ENCODE measurements at regions not wholly inside any gene's neighbourhood (a gene's known extent, or its start where the extent isn't known, plus 50 kb on each side); places are given as distances from the start of the nearest gene placed in this dataset.
"Not testable (repeated sequence)": the region's sequence is repeated elsewhere in the genome, so short reads cannot be mapped to it uniquely, and the experiment has no call there.

DNA sequence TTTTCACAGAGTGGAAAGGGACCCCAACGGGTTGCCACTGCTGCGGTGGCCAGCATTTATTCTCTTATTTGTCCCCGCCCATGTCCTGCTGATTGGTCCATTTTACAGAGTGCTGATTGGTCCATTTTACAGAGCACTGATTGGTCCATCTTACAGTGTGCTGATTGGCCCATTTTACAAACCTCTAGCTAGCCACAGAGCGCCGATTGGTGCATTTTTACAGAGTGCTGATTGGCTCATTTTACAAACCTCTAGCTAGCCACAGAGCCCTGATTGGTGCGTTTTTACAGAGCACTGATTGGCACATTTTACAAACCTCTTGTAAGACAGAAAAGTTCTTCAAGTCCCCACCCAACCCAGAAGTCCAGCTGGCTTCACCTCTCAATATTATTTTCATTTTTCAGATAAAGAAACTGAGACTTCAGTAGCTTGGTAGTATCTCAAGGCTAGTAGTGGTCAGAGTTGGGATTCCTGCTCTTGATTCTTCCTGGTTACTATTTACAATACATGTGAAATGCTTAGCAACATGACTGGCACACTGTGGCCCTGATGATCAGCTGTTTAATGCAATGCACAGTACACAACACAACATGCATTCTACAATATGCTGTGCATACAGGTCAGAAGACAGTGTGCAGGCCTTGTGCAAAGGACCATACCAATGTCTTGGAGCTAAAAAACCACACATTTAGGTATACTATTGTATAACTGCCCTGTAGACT, 63.6 kb upstream of the BOD1 start:
- Mint-ChIP-seq H3K36me3 (ENCODE audit: low read depth) (no peaks in the 10 kb centered on the region), H3K9me3 (peaks cover 6% of the 10 kb centered on the region), H3K27ac (no peak overlapping the region), H3K4me3 (no peak overlapping the region), H3K4me1 (ENCODE audit: low read depth) (no peaks in the 10 kb centered on the region), H3K27me3 (no peaks in the 10 kb centered on the region)
- intact Hi-C loops (cut with micrococcal nuclease), result no loop called here

- Mint-ChIP-seq H3K27me3 (no peaks in the 10 kb centered on the region), H3K4me3 (no peak overlapping the region), H3K27ac (no peak overlapping the region), H3K9me3 (peaks cover 6% of the 10 kb centered on the region), H3K4me1 (ENCODE audit: low read depth) (peaks cover 4% of the 10 kb centered on the region), H3K36me3 (ENCODE audit: low read depth) (no peaks in the 10 kb centered on the region)
- intact Hi-C loops (cut with micrococcal nuclease), result no loop called here
These were observed 64.3 kb upstream of the BOD1 start for GRCh38 chr5:173680660-173681242.

- intact Hi-C loops (cut with micrococcal nuclease), result no loop called here
- Mint-ChIP-seq H3K27ac (no peak overlapping the region), H3K27me3 (peaks cover 3% of the 10 kb centered on the region), H3K4me1 (ENCODE audit: low read depth) (peaks cover 5% of the 10 kb centered on the region), H3K9me3 (peaks cover 6% of the 10 kb centered on the region), H3K36me3 (ENCODE audit: low read depth) (no peaks in the 10 kb centered on the region), H3K4me3 (no peak overlapping the region)
These were observed 65.9 kb upstream of the BOD1 start for GRCh38 chr5:173682313-173682712.

DNA sequence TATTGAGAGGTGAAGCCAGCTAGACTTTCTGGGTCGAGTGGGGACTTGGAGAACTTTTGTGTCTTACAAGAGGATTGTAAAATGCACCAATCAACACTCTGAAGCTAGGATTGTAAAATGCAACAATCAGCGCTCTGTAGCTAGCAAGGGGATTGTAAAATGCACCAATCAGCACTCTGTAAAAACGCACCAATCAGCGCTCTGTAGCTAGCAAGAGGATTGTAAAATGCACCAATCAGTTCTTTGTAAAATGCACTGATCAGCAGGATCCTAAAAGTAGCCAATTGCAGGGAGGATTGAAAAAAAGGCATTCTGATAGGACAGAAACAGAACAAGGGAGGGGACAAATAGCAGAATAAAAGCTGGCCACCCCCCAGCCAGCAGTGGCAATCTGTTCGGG, 68.1 kb upstream of the BOD1 start:
- H3K4me1 Mint-ChIP-seq (ENCODE audit: low read depth); H3K9me3 Mint-ChIP-seq; H3K27me3 Mint-ChIP-seq; H3K36me3 Mint-ChIP-seq (ENCODE audit: low read depth); intact Hi-C loops (cut with micrococcal nuclease); H3K4me3 Mint-ChIP-seq; H3K27ac Mint-ChIP-seq: not testable (repeated sequence)

- H3K27me3 Mint-ChIP-seq, result peaks cover 3% of the 10 kb centered on the region
- H3K36me3 Mint-ChIP-seq (ENCODE audit: low read depth), result no peaks in the 10 kb centered on the region
- intact Hi-C loops (cut with micrococcal nuclease), result no loop called here
- peaks cover 16% of the 10 kb centered on the region for H3K4me1 Mint-ChIP-seq (ENCODE audit: low read depth)
- H3K27ac Mint-ChIP-seq, result no peak overlapping the region
- no peak overlapping the region for H3K4me3 Mint-ChIP-seq
- peaks cover 6% of the 10 kb centered on the region for H3K9me3 Mint-ChIP-seq
These were observed 70.5 kb upstream of the BOD1 start for GRCh38 chr5:173686950-173687349.

- no peak overlapping the region for H3K4me3 Mint-ChIP-seq
- H3K4me1 Mint-ChIP-seq (ENCODE audit: low read depth), result peaks cover 16% of the 10 kb centered on the region
- H3K27ac Mint-ChIP-seq, result no peak overlapping the region
- peaks cover 3% of the 10 kb centered on the region for H3K27me3 Mint-ChIP-seq
- intact Hi-C loops (cut with micrococcal nuclease), result no loop called here
- no peaks in the 10 kb centered on the region for H3K36me3 Mint-ChIP-seq (ENCODE audit: low read depth)
- H3K9me3 Mint-ChIP-seq, result peaks cover 11% of the 10 kb centered on the region
These were observed 72.3 kb upstream of the BOD1 start for GRCh38 chr5:173688703-173689102.

DNA sequence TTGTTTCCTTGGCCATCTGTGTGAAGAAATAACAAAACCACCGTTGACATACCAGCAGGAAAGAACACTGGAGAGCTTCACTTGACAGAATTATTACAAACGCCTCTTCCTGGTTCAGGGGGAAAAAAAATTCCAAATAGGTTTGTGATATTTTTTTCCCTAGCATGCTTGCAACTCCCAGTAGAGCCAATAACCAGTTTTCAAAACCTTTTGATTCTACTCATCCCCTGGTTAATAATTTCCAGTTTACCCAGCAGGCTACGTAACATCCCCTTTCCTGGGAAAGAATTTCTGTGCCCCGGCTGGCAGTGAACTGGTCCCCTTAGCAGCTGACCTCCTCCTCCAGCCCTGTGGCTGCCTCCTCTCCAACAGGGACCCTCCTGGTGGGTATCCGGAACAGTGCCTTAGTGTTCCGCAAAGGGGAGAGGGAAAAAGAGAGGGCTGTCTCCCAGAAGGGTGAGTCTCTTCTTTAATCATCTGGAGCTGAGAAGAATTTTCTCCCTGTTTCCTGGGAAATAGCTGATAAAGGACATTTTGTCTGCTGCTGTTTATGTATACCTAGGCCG, 72.8 kb upstream of the BOD1 start:
- peaks cover 16% of the 10 kb centered on the region for H3K4me1 Mint-ChIP-seq (ENCODE audit: low read depth)
- no peaks in the 10 kb centered on the region for H3K36me3 Mint-ChIP-seq (ENCODE audit: low read depth)
- peaks cover 13% of the 10 kb centered on the region for H3K9me3 Mint-ChIP-seq
- no peak overlapping the region for H3K4me3 Mint-ChIP-seq
- no peak overlapping the region for H3K27ac Mint-ChIP-seq
- peaks cover 3% of the 10 kb centered on the region for H3K27me3 Mint-ChIP-seq
- intact Hi-C loops (cut with micrococcal nuclease), result no loop called here

DNA sequence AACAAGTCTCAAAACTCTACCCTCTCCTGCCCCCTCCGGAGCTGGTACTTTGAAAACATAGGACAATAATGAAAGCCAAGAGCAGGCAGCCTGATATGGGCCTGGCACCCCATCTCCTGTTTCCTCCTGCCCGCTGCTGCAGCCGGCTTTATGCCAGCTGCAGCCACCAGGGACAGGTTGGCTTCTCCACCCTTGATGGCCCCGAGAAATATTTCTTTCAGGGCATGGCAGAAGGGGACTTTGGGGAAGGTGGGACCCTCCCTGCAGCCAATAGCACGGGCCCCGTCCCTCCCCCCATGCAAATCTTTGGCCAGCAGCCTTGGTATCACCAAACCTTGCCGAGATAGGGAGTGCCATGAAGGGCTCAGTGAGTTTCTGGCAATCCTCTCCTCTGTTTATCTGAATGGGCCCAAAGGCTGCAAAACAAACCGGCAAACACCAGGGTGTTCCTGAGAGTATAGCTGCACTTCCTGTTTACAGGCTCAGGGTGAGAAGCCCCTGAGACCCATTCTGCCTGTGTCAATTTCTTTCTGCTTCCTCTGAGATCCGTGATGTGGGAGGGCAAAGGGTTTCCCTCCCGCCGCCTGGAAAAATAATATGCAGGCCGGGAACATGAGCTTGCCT, 73.4 kb upstream of the BOD1 start:
- Mint-ChIP-seq H3K4me3 (no peak overlapping the region), H3K4me1 (ENCODE audit: low read depth) (peaks cover 16% of the 10 kb centered on the region), H3K36me3 (ENCODE audit: low read depth) (no peaks in the 10 kb centered on the region), H3K27ac (no peak overlapping the region), H3K27me3 (peaks cover 3% of the 10 kb centered on the region), H3K9me3 (peaks cover 8% of the 10 kb centered on the region)
- intact Hi-C loops (cut with micrococcal nuclease), result no loop called here

DNA sequence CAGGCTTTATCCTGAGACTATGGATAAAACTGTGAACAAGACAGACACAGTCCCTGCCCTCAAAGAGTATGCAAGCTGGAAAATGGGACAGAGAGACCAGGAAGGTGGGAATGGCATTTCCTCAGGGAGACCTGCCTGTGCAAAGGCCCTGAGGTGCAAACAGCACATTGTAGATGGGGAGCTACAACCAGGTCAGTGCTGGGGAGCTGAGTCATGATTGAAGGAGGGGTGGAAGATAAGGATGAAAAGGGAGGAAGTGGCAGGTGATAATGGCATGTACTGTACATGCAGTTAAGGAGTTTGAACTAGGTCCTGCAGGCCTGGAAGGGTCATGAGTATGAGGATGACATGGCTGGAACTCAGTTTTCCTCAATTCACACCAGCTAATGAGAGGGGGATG, 75.5 kb upstream of the BOD1 start:
- H3K4me3 Mint-ChIP-seq, result no peak overlapping the region
- no peaks in the 10 kb centered on the region for H3K36me3 Mint-ChIP-seq (ENCODE audit: low read depth)
- H3K27ac Mint-ChIP-seq, result no peak overlapping the region
- no peaks in the 10 kb centered on the region for H3K27me3 Mint-ChIP-seq
- intact Hi-C loops (cut with micrococcal nuclease), result no loop called here
- H3K9me3 Mint-ChIP-seq, result peaks cover 7% of the 10 kb centered on the region
- peaks cover 11% of the 10 kb centered on the region for H3K4me1 Mint-ChIP-seq (ENCODE audit: low read depth)

DNA sequence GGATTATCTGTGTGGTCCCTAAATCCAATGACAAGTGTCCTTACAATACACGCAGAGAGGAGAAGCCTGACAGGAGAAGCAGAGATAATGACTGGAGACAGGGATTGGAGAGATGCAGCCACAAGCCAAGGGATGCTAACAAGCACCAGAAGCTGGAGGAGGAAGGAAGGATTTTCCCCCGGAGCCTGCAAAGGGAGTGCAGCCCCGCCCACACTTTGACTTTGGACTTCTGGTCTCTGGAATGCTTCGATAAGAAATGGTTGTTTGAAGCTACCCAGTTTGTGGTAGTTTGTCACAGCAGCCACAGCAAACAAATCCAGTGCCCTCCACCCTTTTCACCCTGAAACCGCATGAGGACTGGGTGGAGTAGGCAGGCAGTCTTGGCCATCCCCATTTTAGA, 77.2 kb upstream of the BOD1 start:
- Mint-ChIP-seq H3K36me3 (ENCODE audit: low read depth) (no peaks in the 10 kb centered on the region), H3K27me3 (no peaks in the 10 kb centered on the region), H3K27ac (no peak overlapping the region), H3K4me3 (no peak overlapping the region), H3K9me3 (peaks cover 7% of the 10 kb centered on the region), H3K4me1 (ENCODE audit: low read depth) (peaks cover 10% of the 10 kb centered on the region)
- intact Hi-C loops (cut with micrococcal nuclease), result no loop called here

GRCh38 chr5:173696216-173696615, 79.8 kb upstream of the BOD1 start:
- Mint-ChIP-seq H3K4me3 (no peak overlapping the region), H3K4me1 (ENCODE audit: low read depth) (no peaks in the 10 kb centered on the region), H3K27ac (no peak overlapping the region), H3K9me3 (peaks cover 7% of the 10 kb centered on the region), H3K36me3 (ENCODE audit: low read depth) (no peaks in the 10 kb centered on the region), H3K27me3 (no peaks in the 10 kb centered on the region)
- intact Hi-C loops (cut with micrococcal nuclease), result no loop called here

DNA sequence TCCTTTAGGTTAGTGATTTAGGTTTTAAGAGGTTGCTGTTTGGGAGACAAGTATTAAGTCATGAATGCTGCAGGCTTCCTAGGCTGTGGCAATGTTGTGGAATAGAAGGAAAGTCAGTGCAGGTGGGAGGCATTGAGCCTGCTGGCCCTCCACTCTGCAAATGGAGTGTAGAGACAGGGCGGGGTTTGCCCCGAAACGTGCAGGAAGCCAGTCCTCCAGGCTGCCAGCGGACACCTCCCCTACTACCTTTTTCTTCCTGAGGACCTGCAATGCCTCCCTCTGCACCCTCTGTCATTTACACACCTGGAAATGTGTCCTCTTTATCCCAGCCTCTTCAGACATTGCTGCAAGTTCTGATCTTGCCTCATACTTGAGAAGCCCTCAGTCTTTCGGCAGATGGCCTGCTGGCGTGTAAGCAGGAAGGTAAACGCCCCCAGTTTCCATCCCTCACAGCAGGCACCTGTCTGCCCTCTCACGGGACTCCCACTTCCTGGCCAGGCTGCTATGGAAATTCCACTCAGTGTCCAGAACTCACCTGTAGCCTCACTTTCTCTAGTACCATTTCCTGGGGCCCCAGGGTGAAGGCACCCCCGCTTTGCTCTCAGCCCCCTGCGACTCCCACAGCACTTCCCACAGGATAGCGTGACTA, 81.6 kb upstream of the BOD1 start:
- Mint-ChIP-seq H3K9me3 (peaks cover 7% of the 10 kb centered on the region), H3K4me1 (ENCODE audit: low read depth) (no peaks in the 10 kb centered on the region), H3K27me3 (no peaks in the 10 kb centered on the region), H3K36me3 (ENCODE audit: low read depth) (no peaks in the 10 kb centered on the region), H3K4me3 (no peak overlapping the region), H3K27ac (no peak overlapping the region)
- intact Hi-C loops (cut with micrococcal nuclease), result no loop called here

- no peaks in the 10 kb centered on the region for H3K36me3 Mint-ChIP-seq (ENCODE audit: low read depth)
- H3K9me3 Mint-ChIP-seq, result no peaks in the 10 kb centered on the region
- no peaks in the 10 kb centered on the region for H3K4me1 Mint-ChIP-seq (ENCODE audit: low read depth)
- H3K27me3 Mint-ChIP-seq, result no peaks in the 10 kb centered on the region
- intact Hi-C loops (cut with micrococcal nuclease), result no loop called here
- H3K27ac Mint-ChIP-seq, result no peak overlapping the region
- H3K4me3 Mint-ChIP-seq, result no peak overlapping the region
These were observed 83.5 kb upstream of the BOD1 start for GRCh38 chr5:173699966-173700365.

GRCh38 chr5:173703466-173703865, 87.0 kb upstream of the BOD1 start:
- intact Hi-C loops (cut with micrococcal nuclease), result no loop called here

More at GRCh38 chr5:173703466-173703865, 87.0 kb upstream of the BOD1 start:
- Mint-ChIP-seq H3K4me3 (no peak overlapping the region), H3K4me1 (ENCODE audit: low read depth) (peaks cover 3% of the 10 kb centered on the region), H3K27me3 (no peaks in the 10 kb centered on the region), H3K27ac (no peak overlapping the region), H3K36me3 (ENCODE audit: low read depth) (no peaks in the 10 kb centered on the region), H3K9me3 (no peaks in the 10 kb centered on the region)

Data from dendritic cell treated with granulocyte-macrophage colony-stimulating factor and Interleukin-4, amounts not matched to agents 40 ng/mL and 50 ng/mL, for 4 days (primary cell).